H7 (cell line): ENCODE measurements at regions not wholly inside any gene's neighbourhood (a gene's known extent, or its start where the extent isn't known, plus 50 kb on each side); places are given as distances from the start of the nearest gene placed in this dataset.

Experiments used
- DNase-seq: peaks from one replicate; pipeline ENCODE4 v3.0.0; 2012
- H3K27me3 ChIP-seq: 2 replicates; pipeline ENCODE4 v1.6.0; 2011; ENCODE audit warnings: mild to moderate bottlenecking, low read length; ENCODE audit not compliant: control insufficient read depth, insufficient read depth
- H3K36me3 ChIP-seq: replicated peaks from 2 replicates; pipeline ENCODE4 v1.5.1; 2011; ENCODE audit warnings: low read length; ENCODE audit not compliant: control insufficient read depth, insufficient read depth
- H3K4me3 ChIP-seq: 2 replicates; pipeline ENCODE4 v1.5.1; 2011; ENCODE audit warnings: low read depth, mild to moderate bottlenecking, control low read depth, low read length, moderate library complexity; ENCODE audit not compliant: insufficient read depth

- no peaks in the 10 kb centered on the region for H3K36me3 ChIP-seq
- DNase-seq = no peak
- H3K4me3 ChIP-seq = no peak overlapping the region
- H3K27me3 ChIP-seq = no peaks in the 10 kb centered on the region
These were observed 297.1 kb downstream of the UQCRFS1 start for GRCh38 chr19:28915737-28916460.

GRCh38 chr19:28915202-28915601 lies 297.7 kb downstream of the UQCRFS1 start:
- H3K4me3 ChIP-seq = no peak overlapping the region
- no peaks in the 10 kb centered on the region for H3K36me3 ChIP-seq
- H3K27me3 ChIP-seq = no peaks in the 10 kb centered on the region
- no peak for DNase-seq

- no peaks in the 10 kb centered on the region for H3K27me3 ChIP-seq
- H3K4me3 ChIP-seq = no peak overlapping the region
- no peaks in the 10 kb centered on the region for H3K36me3 ChIP-seq
- no peak for DNase-seq
These were observed 298.8 kb downstream of the UQCRFS1 start for GRCh38 chr19:28914173-28914572.

GRCh38 chr19:28913626-28914025 lies 299.3 kb downstream of the UQCRFS1 start:
- Histone ChIP-seq H3K4me3 (no peak overlapping the region), H3K27me3 (no peaks in the 10 kb centered on the region), H3K36me3 (no peaks in the 10 kb centered on the region)
- DNase-seq = no peak

GRCh38 chr19:28908941-28909340 lies 304.0 kb downstream of the UQCRFS1 start:
- no peak overlapping the region for H3K4me3 ChIP-seq
- DNase-seq = no peak
- H3K27me3 ChIP-seq = no peaks in the 10 kb centered on the region; the same call in 1 of the 2 replicates
- no peaks in the 10 kb centered on the region for H3K36me3 ChIP-seq

GRCh38 chr19:28907534-28907933 lies 305.4 kb downstream of the UQCRFS1 start:
- Histone ChIP-seq H3K36me3 (no peaks in the 10 kb centered on the region), H3K4me3 (no peak overlapping the region), H3K27me3 (no peaks in the 10 kb centered on the region; the same call in 1 of the 2 replicates)
- no peak for DNase-seq

- H3K27me3 ChIP-seq = no peaks in the 10 kb centered on the region; the same call in 1 of the 2 replicates
- no peak overlapping the region for H3K4me3 ChIP-seq
- no peak for DNase-seq
- H3K36me3 ChIP-seq = no peaks in the 10 kb centered on the region
These were observed 307.0 kb downstream of the UQCRFS1 start for GRCh38 chr19:28905996-28906395.

- Histone ChIP-seq H3K27me3 (no peaks in the 10 kb centered on the region), H3K4me3 (no peak overlapping the region), H3K36me3 (no peaks in the 10 kb centered on the region)
- no peak for DNase-seq
These were observed 313.2 kb downstream of the UQCRFS1 start for GRCh38 chr19:28899703-28900102.

GRCh38 chr19:28898249-28898648 lies 314.7 kb downstream of the UQCRFS1 start:
- Histone ChIP-seq H3K4me3 (no peak overlapping the region), H3K36me3 (no peaks in the 10 kb centered on the region; the same call in 1 of the 2 replicates), H3K27me3 (no peaks in the 10 kb centered on the region)
- DNase-seq = no peak

GRCh38 chr19:28889941-28890670 lies 322.8 kb downstream of the UQCRFS1 start:
- no peak for DNase-seq
- Histone ChIP-seq H3K27me3 (no peaks in the 10 kb centered on the region), H3K36me3 (no peaks in the 10 kb centered on the region; the same call in 1 of the 2 replicates), H3K4me3 (no peak overlapping the region)

- Histone ChIP-seq H3K36me3 (no peaks in the 10 kb centered on the region), H3K27me3 (no peaks in the 10 kb centered on the region), H3K4me3 (no peak overlapping the region)
- DNase-seq = no peak
These were observed 324.9 kb downstream of the UQCRFS1 start for GRCh38 chr19:28887920-28888618.

- Histone ChIP-seq H3K27me3 (no peaks in the 10 kb centered on the region), H3K36me3 (no peaks in the 10 kb centered on the region), H3K4me3 (no peak overlapping the region)
- no peak for DNase-seq
These were observed 326.2 kb downstream of the UQCRFS1 start for GRCh38 chr19:28886708-28887107.

- H3K4me3 ChIP-seq = no peak overlapping the region
- no peak for DNase-seq
These were observed 327.0 kb downstream of the UQCRFS1 start for GRCh38 chr19:28885965-28886364.

GRCh38 chr19:28884786-28885476 lies 328.0 kb downstream of the UQCRFS1 start:
- Histone ChIP-seq H3K27me3 (no peaks in the 10 kb centered on the region), H3K4me3 (no peak overlapping the region), H3K36me3 (no peaks in the 10 kb centered on the region)
- no peak for DNase-seq

More at GRCh38 chr19:28885965-28886364, 327.0 kb downstream of the UQCRFS1 start:
- Histone ChIP-seq H3K36me3 (no peaks in the 10 kb centered on the region), H3K27me3 (no peaks in the 10 kb centered on the region)
